ENCODE measurements at regions not wholly inside any gene's neighbourhood (a gene's known extent, or its start where the extent isn't known, plus 50 kb on each side); places are given as distances from the start of the nearest gene placed in this dataset.

- no peak overlapping the region for H3K4me3 ChIP-seq (ENCODE audit: low read depth, low read length)
- H3K27me3 ChIP-seq (ENCODE audit: control insufficient read depth, insufficient read depth, low read length): no peaks in the 10 kb centered on the region
- no peaks in the 10 kb centered on the region for H3K36me3 ChIP-seq (ENCODE audit: control insufficient read depth, insufficient read depth, low read length)
- no peak for TF ChIP-seq CTCF (IDR thresholded peaks at IDR 0.05; ENCODE audit: insufficient read depth, low read depth, low read length)
- POLR2A ChIA-PET: no interaction called here
- DNase-seq (ENCODE audit: low read depth): no peak
- CTCF ChIA-PET: no interaction called here
These were observed 58.6 kb upstream of the IRF2BP2 start for GRCh38 chr1:234668577-234668955.

- Histone ChIP-seq H3K27me3 (ENCODE audit: control insufficient read depth, insufficient read depth, low read length) (no peaks in the 10 kb centered on the region), H3K36me3 (ENCODE audit: control insufficient read depth, insufficient read depth, low read length) (no peaks in the 10 kb centered on the region), H3K4me3 (ENCODE audit: low read depth, low read length) (no peak overlapping the region)
- no peak for TF ChIP-seq CTCF (IDR thresholded peaks at IDR 0.05; ENCODE audit: insufficient read depth, low read depth, low read length)
- CTCF ChIA-PET: interaction anchor here (0.6 kb wide), 1 partner anchor 16 kb away, joined by 3 read pairs; no protein-coding TSS in a partner anchor
- POLR2A ChIA-PET: no interaction called here
- no peak for DNase-seq (ENCODE audit: low read depth)
These were observed 57.9 kb upstream of the IRF2BP2 start for GRCh38 chr1:234667600-234668576.

GRCh38 chr1:234666761-234667160, 56.8 kb upstream of the IRF2BP2 start:
- POLR2A ChIA-PET: no interaction called here
- TF ChIP-seq CTCF (IDR thresholded peaks at IDR 0.05; ENCODE audit: insufficient read depth, low read depth, low read length): no peak
- DNase-seq (ENCODE audit: low read depth): no peak
- Histone ChIP-seq H3K4me3 (ENCODE audit: low read depth, low read length) (no peak overlapping the region), H3K27me3 (ENCODE audit: control insufficient read depth, insufficient read depth, low read length) (no peaks in the 10 kb centered on the region), H3K36me3 (ENCODE audit: control insufficient read depth, insufficient read depth, low read length) (no peaks in the 10 kb centered on the region)
- CTCF ChIA-PET: no interaction called here

- Histone ChIP-seq H3K27me3 (ENCODE audit: control insufficient read depth, insufficient read depth, low read length) (no peaks in the 10 kb centered on the region), H3K36me3 (ENCODE audit: control insufficient read depth, insufficient read depth, low read length) (no peaks in the 10 kb centered on the region), H3K4me3 (ENCODE audit: low read depth, low read length) (no peak overlapping the region)
- CTCF ChIA-PET: no interaction called here
- no peak for TF ChIP-seq CTCF (IDR thresholded peaks at IDR 0.05; ENCODE audit: insufficient read depth, low read depth, low read length)
- POLR2A ChIA-PET: no interaction called here
- no peak for DNase-seq (ENCODE audit: low read depth)
These were observed 56.1 kb upstream of the IRF2BP2 start for GRCh38 chr1:234665975-234666605.

- TF ChIP-seq CTCF (IDR thresholded peaks at IDR 0.05; ENCODE audit: insufficient read depth, low read depth, low read length): no peak
- ChIA-PET CTCF (no interaction called here), POLR2A (no interaction called here)
- Histone ChIP-seq H3K27me3 (ENCODE audit: control insufficient read depth, insufficient read depth, low read length) (no peaks in the 10 kb centered on the region), H3K36me3 (ENCODE audit: control insufficient read depth, insufficient read depth, low read length) (no peaks in the 10 kb centered on the region), H3K4me3 (ENCODE audit: low read depth, low read length) (no peak overlapping the region)
- DNase-seq (ENCODE audit: low read depth): no peak
These were observed 52.2 kb upstream of the IRF2BP2 start for GRCh38 chr1:234662148-234662547.

All from BJ (cell line).